HG03159 (cell line): ENCODE measurements at regions not wholly inside any gene's neighbourhood (a gene's known extent, or its start where the extent isn't known, plus 50 kb on each side); places are given as distances from the start of the nearest gene placed in this dataset.

Experiments
- ATAC-seq: cut with Tn5 transposase; IDR thresholded peaks from one replicate; pipeline ENCODE4 v1.9.1; 2021; ENCODE audit warnings: mild to moderate bottlenecking, moderate library complexity; ENCODE audit not compliant: unreplicated experiment

- ATAC-seq = no peak
Observed at GRCh38 chr15:87634361-87634760, 622.2 kb downstream of the NTRK3 start.

DNA sequence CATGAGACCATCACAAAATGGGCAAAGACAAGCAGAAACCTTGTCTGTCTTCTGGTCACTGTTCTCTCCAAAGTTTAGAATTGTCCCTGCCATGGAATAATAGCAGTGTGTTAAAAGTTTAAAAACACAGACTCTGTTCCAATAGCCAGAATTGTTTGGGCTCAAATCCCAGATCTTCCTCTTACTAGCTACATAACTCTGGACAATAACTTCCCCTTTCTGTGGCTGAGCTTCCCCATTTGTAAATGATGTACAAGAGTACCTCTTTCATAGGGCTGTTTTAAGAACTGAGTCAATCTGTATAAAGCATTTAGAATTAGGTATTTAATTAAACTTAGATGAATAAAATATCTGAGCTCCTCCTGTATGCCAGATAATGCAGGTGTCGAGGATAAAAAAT, 623.0 kb downstream of the NTRK3 start:
- ATAC-seq = no peak

DNA sequence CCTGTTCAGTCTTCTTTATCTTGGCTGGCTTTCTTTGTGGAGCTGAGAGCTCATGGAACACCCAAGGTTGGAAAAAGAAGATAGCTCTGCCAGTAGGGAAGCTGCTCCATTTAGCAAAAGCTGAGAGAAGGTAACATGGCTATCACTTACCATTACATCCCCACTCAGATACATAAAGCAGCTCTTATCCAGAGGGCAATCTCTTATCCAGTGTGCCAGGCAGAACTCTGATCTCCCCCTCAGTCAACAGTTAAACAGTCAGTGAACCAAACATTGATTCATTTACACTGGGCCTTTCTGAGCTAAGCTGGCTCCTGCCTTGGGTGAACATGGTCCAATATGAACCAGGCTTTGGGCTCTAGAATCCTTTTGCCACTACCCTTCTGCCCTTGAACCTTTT, 624.2 kb downstream of the NTRK3 start:
- no peak for ATAC-seq

- no peak for ATAC-seq
Observed at GRCh38 chr15:87631775-87632174, 624.8 kb downstream of the NTRK3 start.

DNA sequence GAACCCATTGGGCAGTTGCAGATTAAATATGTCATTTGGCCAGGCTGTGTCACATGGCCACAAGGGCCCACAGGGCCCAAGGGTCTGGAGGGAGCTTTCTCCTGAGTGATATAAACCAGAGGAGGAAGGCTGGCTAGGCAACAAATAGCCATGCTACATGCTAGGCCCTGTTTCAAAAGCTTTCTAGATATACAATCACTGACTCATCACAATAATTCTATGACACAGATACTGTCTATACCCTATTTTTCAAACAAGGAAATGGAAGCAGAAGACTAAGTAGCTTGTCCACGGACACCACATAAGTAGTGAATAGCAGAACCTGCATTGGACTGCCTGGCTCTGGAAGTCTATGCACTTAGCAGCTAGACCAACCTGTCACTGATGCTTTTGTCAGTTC, 625.4 kb downstream of the NTRK3 start:
- no peak for ATAC-seq

DNA sequence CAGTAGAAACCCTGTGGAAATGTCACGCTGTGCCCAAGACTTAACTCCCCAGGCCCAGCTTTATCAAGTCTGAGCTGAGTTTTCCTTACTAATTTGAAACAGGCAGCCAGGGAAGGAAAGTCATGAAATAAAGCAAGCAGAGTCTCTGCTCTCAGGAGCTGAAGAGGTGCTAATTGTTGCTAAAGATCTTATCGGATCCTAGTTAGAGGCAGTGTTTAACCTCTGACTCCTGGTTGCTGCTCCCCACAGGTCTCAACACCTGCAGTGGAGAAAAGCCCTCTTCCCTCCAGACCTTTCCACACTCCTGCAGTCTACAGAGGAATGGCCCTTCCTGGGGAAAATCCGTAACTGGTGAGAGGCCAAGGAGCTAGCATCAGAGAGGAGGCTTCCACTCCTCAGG, 628.2 kb downstream of the NTRK3 start:
- ATAC-seq = no peak

GRCh38 chr15:87626860-87627259, 629.7 kb downstream of the NTRK3 start:
- no peak for ATAC-seq

DNA sequence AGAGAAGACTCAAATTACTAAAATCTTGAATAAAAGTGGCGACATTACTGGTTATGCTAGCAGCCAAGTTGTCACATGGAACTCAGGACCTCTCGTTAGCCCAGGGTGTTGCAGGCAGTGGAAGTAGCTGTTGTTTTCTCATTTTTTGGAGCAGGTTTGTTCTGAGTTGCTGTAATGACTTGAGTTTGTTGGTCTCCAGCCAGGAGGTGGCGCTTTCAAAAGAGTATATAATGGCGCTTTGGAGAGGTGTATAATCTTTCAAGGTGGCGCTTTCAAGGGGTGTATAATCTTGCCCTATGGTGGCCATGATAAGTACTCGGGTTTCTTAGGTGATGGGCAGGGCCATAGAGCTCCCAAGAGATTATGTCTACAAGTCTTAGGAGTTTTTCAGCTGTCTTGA, 632.7 kb downstream of the NTRK3 start:
- no peak for ATAC-seq

- ATAC-seq = no peak
Observed at GRCh38 chr15:87620393-87620792, 636.1 kb downstream of the NTRK3 start.

DNA sequence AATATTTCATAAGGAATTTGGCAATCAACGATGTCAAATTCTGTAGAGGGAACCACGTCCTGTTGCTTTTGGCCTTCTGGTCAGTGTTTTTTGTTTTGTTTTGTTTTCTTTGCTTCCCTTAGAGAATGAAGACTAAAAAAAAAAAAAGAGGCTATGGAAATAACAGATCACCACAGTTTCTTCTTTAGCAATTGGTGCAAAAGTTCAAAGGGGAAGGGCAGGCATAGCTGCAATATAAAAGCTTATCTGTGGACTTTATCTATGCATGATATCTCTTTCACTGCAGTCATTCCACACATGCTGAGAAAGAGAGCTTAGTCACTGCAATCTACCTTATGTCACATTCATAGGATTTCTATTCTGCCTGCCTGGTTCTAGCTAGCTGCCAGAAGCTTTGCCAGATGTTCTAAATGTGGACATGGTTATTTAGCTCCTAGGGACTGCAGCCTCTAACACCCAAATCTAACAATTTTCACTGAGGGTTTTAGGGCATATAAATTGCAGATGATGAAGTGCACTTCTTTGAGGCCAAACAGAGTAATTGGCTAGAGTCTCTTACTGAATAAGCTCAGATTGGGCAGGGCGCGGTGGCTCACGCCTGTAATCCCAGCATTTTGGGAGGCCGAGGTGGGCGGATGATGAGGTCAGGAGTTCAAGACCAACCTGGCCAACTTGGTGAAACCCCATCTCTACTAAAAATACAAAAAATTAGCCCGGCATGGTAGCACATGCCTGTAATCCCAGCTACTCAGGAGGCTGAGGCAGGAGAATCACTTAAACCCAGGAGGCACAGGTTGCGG, 637.2 kb downstream of the NTRK3 start:
- ATAC-seq = no peak

DNA sequence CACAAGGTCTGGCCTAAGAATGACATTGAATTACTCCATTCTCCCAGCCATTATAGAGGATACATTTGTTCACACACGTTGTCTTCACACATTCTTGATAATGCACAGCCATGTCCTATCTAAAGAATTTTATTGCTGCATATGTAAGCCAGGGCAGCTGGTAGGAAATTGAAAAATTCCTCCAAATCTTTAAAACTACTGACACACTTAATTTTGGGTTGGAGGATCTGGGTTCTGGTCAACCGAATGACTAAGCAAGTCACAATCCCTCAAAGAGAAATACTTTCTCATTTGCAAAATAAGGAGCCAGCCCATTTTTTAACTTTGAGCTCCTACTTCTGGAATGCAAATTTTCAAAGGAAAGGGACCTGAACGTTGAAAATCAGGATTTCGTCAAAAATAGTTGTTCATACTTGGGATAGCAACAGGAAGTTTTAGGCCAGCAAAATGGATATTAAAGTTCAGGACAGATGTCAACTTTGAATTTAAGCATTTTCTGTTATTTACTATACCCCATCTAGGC, 638.3 kb downstream of the NTRK3 start:
- no peak for ATAC-seq

- ATAC-seq = no peak
Observed at GRCh38 chr15:87614704-87615103, 641.8 kb downstream of the NTRK3 start.

DNA sequence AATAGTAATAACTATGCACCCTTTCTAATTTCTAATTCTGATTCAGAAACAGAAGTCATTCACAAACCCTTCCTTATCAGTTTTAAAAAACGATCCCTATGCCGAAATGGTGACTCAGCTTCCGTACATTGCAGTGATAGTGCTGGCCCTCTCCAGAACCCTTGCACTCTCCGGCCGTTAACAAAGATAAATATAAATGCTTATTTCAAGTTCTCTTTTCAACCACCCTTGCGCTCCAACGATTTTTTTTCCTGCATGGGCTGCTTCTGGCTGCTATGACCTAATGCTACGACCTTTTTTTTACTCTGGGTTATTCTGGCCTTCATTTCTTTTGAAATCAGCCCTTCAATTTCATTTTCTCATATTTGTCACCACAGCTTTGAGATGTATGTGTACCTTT, 646.2 kb downstream of the NTRK3 start:
- no peak for ATAC-seq

- no peak for ATAC-seq
Observed at GRCh38 chr15:87609894-87610293, 646.6 kb downstream of the NTRK3 start.

GRCh38 chr15:87609474-87609873, 647.1 kb downstream of the NTRK3 start:
- no peak for ATAC-seq

GRCh38 chr15:87608238-87609028, 648.1 kb downstream of the NTRK3 start:
- no peak for ATAC-seq

DNA sequence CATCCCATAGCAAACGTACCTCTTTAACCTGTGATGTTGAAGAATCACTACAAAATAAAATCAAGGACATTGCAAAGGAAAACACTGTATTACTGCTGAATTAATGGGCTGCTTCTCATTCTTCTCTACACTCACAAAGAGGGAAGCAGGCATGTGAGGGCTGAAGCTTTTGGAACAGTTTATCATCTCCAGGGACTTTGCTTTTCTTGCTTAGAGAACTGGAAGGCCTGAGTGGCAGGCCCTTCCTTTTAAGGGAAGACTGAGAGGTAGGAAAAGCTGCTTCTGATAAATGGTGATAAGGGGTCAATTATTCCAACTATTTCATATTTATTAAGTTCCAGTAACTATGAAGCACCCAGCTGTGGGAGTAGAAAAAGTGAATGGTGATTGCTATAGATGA, 649.6 kb downstream of the NTRK3 start:
- no peak for ATAC-seq

- ATAC-seq = peak; percentile 61
Observed at GRCh38 chr15:87604857-87605446, 651.6 kb downstream of the NTRK3 start.

- no peak for ATAC-seq
Observed at GRCh38 chr15:87602371-87602770, 654.2 kb downstream of the NTRK3 start.

DNA sequence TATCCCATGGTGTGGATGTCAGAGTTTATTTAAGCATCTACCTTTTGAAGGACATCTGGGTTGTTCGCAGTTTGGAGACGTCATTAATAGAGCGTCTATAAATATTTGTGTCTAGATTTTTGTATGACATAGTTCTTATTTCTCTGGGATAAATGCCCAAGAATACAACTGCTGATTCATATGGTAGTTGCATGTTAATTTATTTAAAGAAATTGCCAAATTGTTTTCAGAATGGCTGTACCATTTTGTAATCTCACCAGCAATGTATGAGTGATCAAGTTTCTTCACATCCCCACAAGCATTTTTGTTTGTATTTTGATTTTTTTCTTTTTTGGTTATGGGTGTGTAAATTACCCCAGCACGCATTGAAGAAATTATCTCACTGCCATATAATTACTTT, 656.9 kb downstream of the NTRK3 start:
- ATAC-seq = no peak

DNA sequence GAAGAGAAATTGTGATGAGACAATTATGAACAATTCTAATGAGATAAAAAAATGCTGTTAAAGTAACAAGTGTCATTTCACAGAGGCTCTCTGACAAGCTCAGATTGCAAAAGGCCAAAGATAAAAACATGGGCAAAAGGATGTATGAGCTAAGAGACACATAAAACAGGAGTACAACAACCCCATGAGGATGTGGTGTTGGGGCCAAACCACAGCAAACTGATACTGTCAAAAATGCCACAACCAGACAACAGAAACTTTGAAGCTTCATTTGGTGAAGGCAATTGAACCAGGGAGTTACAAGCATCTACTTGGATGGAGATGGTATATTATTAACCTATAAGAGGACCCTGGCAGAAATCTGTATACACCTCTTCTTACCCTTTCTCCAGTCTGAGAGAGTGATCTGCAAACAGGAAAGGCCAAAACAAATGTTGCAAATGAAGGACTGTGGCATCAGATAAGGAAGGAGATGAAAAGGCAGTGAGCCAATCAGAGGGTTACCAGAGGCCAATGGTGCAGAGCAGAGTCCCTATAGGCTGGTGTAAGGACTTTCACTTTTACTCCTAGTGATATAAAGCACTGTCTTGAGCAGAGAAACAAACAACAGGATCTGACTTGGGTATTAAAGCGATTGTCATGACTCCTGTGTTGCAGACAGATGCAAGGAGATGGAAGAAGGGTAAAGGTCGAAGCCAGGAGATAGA, 659.0 kb downstream of the NTRK3 start:
- ATAC-seq = no peak
